Activated B cell treated with CpG ODN at 0.5 μM for 24 hours (primary cell): ENCODE measurements at regions not wholly inside any gene's neighbourhood (a gene's known extent, or its start where the extent isn't known, plus 50 kb on each side); places are given as distances from the start of the nearest gene placed in this dataset.

Source experiments
- ATAC-seq: fragments of 200-7000 bp; cut with Tn5 transposase; one replicate; pipeline ENCODE4 v1.10.0; 2021; ENCODE audit warnings: low read depth, mild to moderate bottlenecking, moderate library complexity
- CTCF ChIA-PET: fragments of 350-600 bp; sonication (Branson Sonifier 250); formaldehyde crosslinking; loops from one replicate; lab custom pipeline; 2021; ENCODE audit warnings: antibody characterized with exemption; lab: Charles Lee
- POLR2A ChIA-PET: fragments of 350-600 bp; sonication (Branson Sonifier 250); formaldehyde crosslinking; loops from one replicate; lab custom pipeline; 2021; ENCODE audit warnings: antibody characterized with exemption; lab: Charles Lee
- DNase-seq: peaks from one replicate; pipeline ENCODE4 v3.0.0; 2022
- H3K27ac Mint-ChIP-seq: one replicate; pipeline ENCODE4 v1.8.0; 2020; ENCODE audit warnings: mixed read lengths
- H3K27me3 Mint-ChIP-seq: one replicate; pipeline ENCODE4 v1.8.0; 2021; ENCODE audit warnings: mixed read lengths
- H3K36me3 Mint-ChIP-seq: one replicate; pipeline ENCODE4 v1.8.0; 2021; ENCODE audit warnings: low read depth, mixed read lengths
- H3K4me1 Mint-ChIP-seq: one replicate; pipeline ENCODE4 v1.8.0; 2021; ENCODE audit warnings: mixed read lengths
- H3K4me3 Mint-ChIP-seq: one replicate; pipeline ENCODE4 v1.8.0; 2020; ENCODE audit warnings: mild to moderate bottlenecking, mixed read lengths
- H3K9me3 Mint-ChIP-seq: one replicate; pipeline ENCODE4 v1.8.0; 2020; ENCODE audit warnings: mixed read lengths
- intact Hi-C: fragments of 100-400 bp; cut with micrococcal nuclease; formaldehyde crosslinking; loops from one replicate; pipeline ENCODE4 v1.15.1; 2024
- TF ChIP-seq, protein P1 (sequence below): fragments of 200-600 bp; IDR thresholded peaks from one replicate; pipeline ENCODE4 v1.8.0; 2022; ENCODE audit warnings: antibody characterized with exemption, mild to moderate bottlenecking

GRCh38 chr13:47548294-47548840 lies 452.7 kb downstream of the SUCLA2 start:
- H3K36me3 Mint-ChIP-seq, result no peaks in the 10 kb centered on the region
- ATAC-seq (no peak), DNase-seq (no peak)
- H3K27ac Mint-ChIP-seq, result no peak overlapping the region
- TF ChIP-seq, protein P1, sequence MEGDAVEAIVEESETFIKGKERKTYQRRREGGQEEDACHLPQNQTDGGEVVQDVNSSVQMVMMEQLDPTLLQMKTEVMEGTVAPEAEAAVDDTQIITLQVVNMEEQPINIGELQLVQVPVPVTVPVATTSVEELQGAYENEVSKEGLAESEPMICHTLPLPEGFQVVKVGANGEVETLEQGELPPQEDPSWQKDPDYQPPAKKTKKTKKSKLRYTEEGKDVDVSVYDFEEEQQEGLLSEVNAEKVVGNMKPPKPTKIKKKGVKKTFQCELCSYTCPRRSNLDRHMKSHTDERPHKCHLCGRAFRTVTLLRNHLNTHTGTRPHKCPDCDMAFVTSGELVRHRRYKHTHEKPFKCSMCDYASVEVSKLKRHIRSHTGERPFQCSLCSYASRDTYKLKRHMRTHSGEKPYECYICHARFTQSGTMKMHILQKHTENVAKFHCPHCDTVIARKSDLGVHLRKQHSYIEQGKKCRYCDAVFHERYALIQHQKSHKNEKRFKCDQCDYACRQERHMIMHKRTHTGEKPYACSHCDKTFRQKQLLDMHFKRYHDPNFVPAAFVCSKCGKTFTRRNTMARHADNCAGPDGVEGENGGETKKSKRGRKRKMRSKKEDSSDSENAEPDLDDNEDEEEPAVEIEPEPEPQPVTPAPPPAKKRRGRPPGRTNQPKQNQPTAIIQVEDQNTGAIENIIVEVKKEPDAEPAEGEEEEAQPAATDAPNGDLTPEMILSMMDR, result no peak
- H3K4me3 Mint-ChIP-seq, result no peak overlapping the region
- ChIA-PET POLR2A (no interaction called here), CTCF (no interaction called here)
- peaks cover 1% of the 10 kb centered on the region for H3K27me3 Mint-ChIP-seq
- H3K4me1 Mint-ChIP-seq, result no peaks in the 10 kb centered on the region
- H3K9me3 Mint-ChIP-seq, result no peaks in the 10 kb centered on the region
- intact Hi-C loops, result no loop called here

DNA sequence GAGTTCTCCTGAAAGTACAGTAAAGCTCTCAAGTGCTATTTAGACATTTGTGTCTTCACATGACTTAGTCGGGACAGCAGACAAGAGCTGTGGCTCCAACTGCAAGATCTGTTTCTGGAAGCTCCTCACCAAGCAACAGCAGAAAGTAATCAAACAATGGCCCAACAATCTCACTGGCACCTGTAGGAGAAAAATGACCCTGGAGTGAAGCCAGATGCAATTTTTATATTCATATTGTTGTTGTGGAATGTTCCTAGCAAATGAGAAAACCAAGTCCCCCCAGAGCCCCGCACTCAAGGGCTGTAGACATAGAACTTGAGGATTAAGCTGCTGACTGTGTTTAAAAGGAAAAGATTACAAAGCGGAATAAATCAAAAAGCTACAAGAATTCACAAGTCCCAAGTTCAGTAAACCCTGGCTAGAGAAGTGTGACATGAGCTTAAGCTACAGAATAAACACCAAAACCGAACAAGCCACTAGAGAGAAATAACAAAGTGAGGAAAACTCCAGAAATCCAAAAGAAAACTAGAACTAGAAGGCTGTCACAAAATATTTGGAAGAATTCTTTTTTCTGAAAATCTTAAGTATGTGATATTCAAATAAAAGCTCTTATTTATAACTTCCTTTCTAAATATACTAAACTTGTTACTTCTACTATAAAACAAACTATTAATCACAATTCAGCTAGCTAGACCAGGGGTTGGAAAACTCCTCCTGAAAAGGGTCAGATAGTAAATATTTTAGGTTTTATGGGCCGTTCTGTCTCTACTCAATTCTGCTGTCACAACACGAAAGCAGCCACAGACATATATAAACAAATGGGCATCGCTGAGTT lies 454.5 kb downstream of the SUCLA2 start:
- DNase-seq (no peak), ATAC-seq (no peak)
- TF ChIP-seq, protein P1, result no peak
- no peak overlapping the region for H3K27ac Mint-ChIP-seq
- H3K9me3 Mint-ChIP-seq, result no peaks in the 10 kb centered on the region
- H3K36me3 Mint-ChIP-seq, result no peaks in the 10 kb centered on the region
- H3K4me1 Mint-ChIP-seq, result no peaks in the 10 kb centered on the region
- ChIA-PET CTCF (no interaction called here), POLR2A (no interaction called here)
- intact Hi-C loops, result no loop called here
- peaks cover 1% of the 10 kb centered on the region for H3K27me3 Mint-ChIP-seq
- H3K4me3 Mint-ChIP-seq, result no peak overlapping the region

DNA sequence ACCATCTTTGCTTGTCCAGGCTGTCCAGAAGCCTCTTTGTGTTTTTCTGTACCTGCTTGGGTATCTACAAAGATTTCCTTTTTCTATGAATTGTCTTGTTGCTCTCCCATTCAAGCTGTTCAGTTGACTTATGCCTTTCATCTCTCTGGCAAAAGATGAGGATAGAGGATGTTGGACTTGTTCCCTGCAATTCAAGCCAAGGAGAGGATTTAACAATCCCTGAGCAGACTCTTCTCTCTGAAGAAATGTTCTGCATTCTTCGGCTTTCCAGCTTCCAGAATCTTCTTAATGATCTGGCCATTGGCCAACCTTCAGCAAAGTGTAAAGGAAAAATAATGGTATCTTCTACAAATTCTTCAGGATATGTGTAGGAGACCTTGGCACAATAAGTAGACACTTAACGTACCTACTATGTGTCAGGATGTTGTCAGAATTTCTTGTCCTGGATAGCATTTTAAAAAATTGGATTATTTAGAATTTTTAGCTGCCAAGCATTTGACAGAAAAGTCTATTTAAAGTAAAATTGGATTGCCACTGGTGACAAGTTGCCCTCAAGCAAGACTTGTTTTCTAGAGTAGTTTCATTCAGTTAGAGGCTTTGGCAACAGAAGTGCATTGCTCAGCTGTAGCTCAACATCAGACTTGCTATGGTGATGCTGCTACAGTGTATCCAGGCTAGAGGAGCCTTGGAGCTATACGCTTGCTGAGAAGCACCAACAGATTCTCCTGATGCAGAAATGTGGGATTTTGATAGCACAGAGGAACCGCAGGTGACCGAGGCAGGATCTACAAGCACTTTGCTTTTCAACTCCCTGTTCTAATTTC lies 455.7 kb downstream of the SUCLA2 start:
- no peak for ATAC-seq
- ChIA-PET CTCF (no interaction called here), POLR2A (no interaction called here)
- Mint-ChIP-seq H3K9me3 (no peaks in the 10 kb centered on the region), H3K4me3 (no peak overlapping the region), H3K4me1 (no peaks in the 10 kb centered on the region), H3K36me3 (no peaks in the 10 kb centered on the region), H3K27me3 (no peaks in the 10 kb centered on the region), H3K27ac (no peak overlapping the region)
- TF ChIP-seq, protein P1, result no peak
- intact Hi-C loops, result no loop called here
- no peak for DNase-seq

- Mint-ChIP-seq H3K4me1 (no peaks in the 10 kb centered on the region), H3K36me3 (no peaks in the 10 kb centered on the region), H3K4me3 (no peak overlapping the region), H3K9me3 (peaks cover 15% of the 10 kb centered on the region), H3K27ac (no peak overlapping the region), H3K27me3 (no peaks in the 10 kb centered on the region)
- CTCF ChIA-PET, result no interaction called here
- ATAC-seq (no peak), DNase-seq (no peak)
- POLR2A ChIA-PET, result no interaction called here
- TF ChIP-seq, protein P1, result no peak
- intact Hi-C loops, result no loop called here
Measured at GRCh38 chr13:47539317-47539716, 461.8 kb downstream of the SUCLA2 start.

- Mint-ChIP-seq H3K4me1 (no peaks in the 10 kb centered on the region), H3K36me3 (no peaks in the 10 kb centered on the region), H3K27ac (no peak overlapping the region), H3K4me3 (no peak overlapping the region), H3K27me3 (no peaks in the 10 kb centered on the region), H3K9me3 (peaks cover 2% of the 10 kb centered on the region)
- TF ChIP-seq, protein P1, result no peak
- intact Hi-C loops, result no loop called here
- DNase-seq, result no peak
- POLR2A ChIA-PET, result no interaction called here
- CTCF ChIA-PET, result no interaction called here
- no peak for ATAC-seq
Measured at GRCh38 chr13:47523771-47524170, 477.3 kb downstream of the SUCLA2 start.
